Caco-2 (cell line): ENCODE measurements at regions not wholly inside any gene's neighbourhood (a gene's known extent, or its start where the extent isn't known, plus 50 kb on each side); places are given as distances from the start of the nearest gene placed in this dataset.

Experiments
- BruUV-seq: library from RNA; stranded (reverse); fragments of 400-500 nt; replicated peaks from 2 replicates; lab custom pipeline; 2021; lab: Mats Ljungman, UMichigan
- CTCF ChIA-PET: fragments of 300-600 bp; sonication (Branson Sonifier 250); formaldehyde crosslinking; loops from one replicate; lab custom pipeline; 2022; ENCODE audit warnings: antibody characterized with exemption; lab: Charles Lee
- POLR2A ChIA-PET: fragments of 300-600 bp; sonication (Branson Sonifier 250); formaldehyde crosslinking; loops from one replicate; lab custom pipeline; 2022; ENCODE audit warnings: antibody characterized with exemption; lab: Charles Lee
- DNase-seq, 2 experiments: peaks; one replicate each; pipeline versions ENCODE4 v3.0.0 to v3.0.0-alpha.2; 2020 to 2022
- H3K27me3 ChIP-seq: replicated peaks from 2 replicates; pipeline ENCODE4 v1.6.0; 2011; ENCODE audit warnings: low read length; ENCODE audit not compliant: control insufficient read depth, insufficient read depth
- H3K36me3 ChIP-seq: 2 replicates; pipeline ENCODE4 v1.5.1; 2011; ENCODE audit warnings: low read length; ENCODE audit not compliant: control insufficient read depth, insufficient read depth
- H3K4me1 ChIP-seq: fragments of 250-450 bp; sonication (Bioruptor Pico); 2 replicates; pipeline ENCODE4 v1.5.1; 2020; ENCODE audit warnings: mild to moderate bottlenecking
- H3K4me3 ChIP-seq: 2 replicates; pipeline ENCODE4 v1.5.1; 2011; ENCODE audit warnings: low read depth, mild to moderate bottlenecking, control low read depth, low read length
- H3K9me3 ChIP-seq: fragments of 250-450 bp; sonication (Bioruptor Pico); 2 replicates; pipeline ENCODE4 v1.5.1; 2020; ENCODE audit warnings: mild to moderate bottlenecking, moderate library complexity
- H3K27ac Mint-ChIP-seq: one replicate; pipeline ENCODE4 v1.8.0; 2022; ENCODE audit warnings: mixed read lengths; ENCODE audit not compliant: unreplicated experiment
- H3K27me3 Mint-ChIP-seq: one replicate; pipeline ENCODE4 v1.8.0; 2022; ENCODE audit warnings: mixed read lengths; ENCODE audit not compliant: insufficient read depth, unreplicated experiment
- H3K36me3 Mint-ChIP-seq: one replicate; pipeline ENCODE4 v1.8.0; 2022; ENCODE audit warnings: mild to moderate bottlenecking, mixed read lengths; ENCODE audit not compliant: insufficient read depth, unreplicated experiment
- H3K4me1 Mint-ChIP-seq: one replicate; pipeline ENCODE4 v1.8.0; 2022; ENCODE audit warnings: low read depth, mixed read lengths; ENCODE audit not compliant: unreplicated experiment
- H3K4me3 Mint-ChIP-seq: one replicate; pipeline ENCODE4 v1.8.0; 2022; ENCODE audit warnings: mild to moderate bottlenecking, moderate library complexity, mixed read lengths; ENCODE audit not compliant: unreplicated experiment
- H3K9me3 Mint-ChIP-seq: one replicate; pipeline ENCODE4 v1.8.0; 2022; ENCODE audit warnings: mixed read lengths; ENCODE audit not compliant: unreplicated experiment
- intact Hi-C: fragments of 100-400 bp; cut with micrococcal nuclease; formaldehyde crosslinking; loops from one replicate; pipeline ENCODE4 v1.10.0; 2022; ENCODE audit not compliant: unreplicated experiment
- TF ChIP-seq, protein P1 (sequence below), 2 experiments: fragments of 200-600 bp in 1 of 2; IDR thresholded peaks; 1 replicate in 1 of 2; 2 replicates in 1 of 2; pipeline versions ENCODE4 v1.5.1 to v1.8.0; 2011 to 2022; ENCODE audit warnings: antibody characterized with exemption in 1 of 2, control low read depth in 1 of 2, inconsistent platforms in 1 of 2, low read depth in 1 of 2, low read length in 1 of 2, mild to moderate bottlenecking in 1 of 2, moderate library complexity in 1 of 2; ENCODE audit not compliant: insufficient read depth in 1 of 2, severe bottlenecking in 1 of 2, unreplicated experiment in 1 of 2

DNA sequence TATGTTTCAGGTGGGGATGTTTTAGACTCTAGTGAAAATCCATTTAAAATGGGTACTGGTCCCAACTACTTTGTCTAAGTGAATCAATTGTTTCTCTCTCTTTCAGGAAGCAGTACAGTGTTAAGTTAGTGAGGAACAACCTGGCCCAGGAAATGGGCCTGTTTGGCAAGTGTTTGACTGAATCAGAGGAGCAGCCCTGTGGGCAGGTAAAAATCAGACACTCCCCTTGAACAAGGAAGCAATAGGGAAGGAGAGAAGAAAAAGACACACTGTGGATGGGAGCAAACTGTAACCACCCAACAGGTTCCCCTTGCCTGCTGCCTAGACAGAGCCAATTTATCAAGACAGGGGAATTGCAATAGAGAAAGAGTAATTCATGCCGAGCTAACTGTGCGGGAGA lies 245.7 kb downstream of the C11orf87 start:
- intact Hi-C loops: no loop called here
- TF ChIP-seq, protein P1, sequence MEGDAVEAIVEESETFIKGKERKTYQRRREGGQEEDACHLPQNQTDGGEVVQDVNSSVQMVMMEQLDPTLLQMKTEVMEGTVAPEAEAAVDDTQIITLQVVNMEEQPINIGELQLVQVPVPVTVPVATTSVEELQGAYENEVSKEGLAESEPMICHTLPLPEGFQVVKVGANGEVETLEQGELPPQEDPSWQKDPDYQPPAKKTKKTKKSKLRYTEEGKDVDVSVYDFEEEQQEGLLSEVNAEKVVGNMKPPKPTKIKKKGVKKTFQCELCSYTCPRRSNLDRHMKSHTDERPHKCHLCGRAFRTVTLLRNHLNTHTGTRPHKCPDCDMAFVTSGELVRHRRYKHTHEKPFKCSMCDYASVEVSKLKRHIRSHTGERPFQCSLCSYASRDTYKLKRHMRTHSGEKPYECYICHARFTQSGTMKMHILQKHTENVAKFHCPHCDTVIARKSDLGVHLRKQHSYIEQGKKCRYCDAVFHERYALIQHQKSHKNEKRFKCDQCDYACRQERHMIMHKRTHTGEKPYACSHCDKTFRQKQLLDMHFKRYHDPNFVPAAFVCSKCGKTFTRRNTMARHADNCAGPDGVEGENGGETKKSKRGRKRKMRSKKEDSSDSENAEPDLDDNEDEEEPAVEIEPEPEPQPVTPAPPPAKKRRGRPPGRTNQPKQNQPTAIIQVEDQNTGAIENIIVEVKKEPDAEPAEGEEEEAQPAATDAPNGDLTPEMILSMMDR (IDR thresholded peaks at IDR 0.05; ENCODE audit: insufficient read depth in 1 of 2, low read depth in 1 of 2, low read length in 1 of 2, severe bottlenecking in 1 of 2, unreplicated experiment in 1 of 2): no peak
- ChIA-PET POLR2A (no interaction called here), CTCF (no interaction called here)
- Histone ChIP-seq H3K9me3 (peaks cover 3% of the 10 kb centered on the region; the same call in 1 of the 2 replicates), H3K36me3 (no peaks in the 10 kb centered on the region), H3K4me3 (no peak overlapping the region), H3K27me3 (no peaks in the 10 kb centered on the region), H3K4me1 (no peaks in the 10 kb centered on the region)
- Mint-ChIP-seq H3K27me3 (peaks cover 6% of the 10 kb centered on the region), H3K27ac (no peak overlapping the region), H3K4me3 (no peak overlapping the region), H3K36me3 (no peaks in the 10 kb centered on the region), H3K9me3 (peaks cover 16% of the 10 kb centered on the region), H3K4me1 (no peaks in the 10 kb centered on the region)
- DNase-seq: no peak
- no TSS peak for BruUV-seq

DNA sequence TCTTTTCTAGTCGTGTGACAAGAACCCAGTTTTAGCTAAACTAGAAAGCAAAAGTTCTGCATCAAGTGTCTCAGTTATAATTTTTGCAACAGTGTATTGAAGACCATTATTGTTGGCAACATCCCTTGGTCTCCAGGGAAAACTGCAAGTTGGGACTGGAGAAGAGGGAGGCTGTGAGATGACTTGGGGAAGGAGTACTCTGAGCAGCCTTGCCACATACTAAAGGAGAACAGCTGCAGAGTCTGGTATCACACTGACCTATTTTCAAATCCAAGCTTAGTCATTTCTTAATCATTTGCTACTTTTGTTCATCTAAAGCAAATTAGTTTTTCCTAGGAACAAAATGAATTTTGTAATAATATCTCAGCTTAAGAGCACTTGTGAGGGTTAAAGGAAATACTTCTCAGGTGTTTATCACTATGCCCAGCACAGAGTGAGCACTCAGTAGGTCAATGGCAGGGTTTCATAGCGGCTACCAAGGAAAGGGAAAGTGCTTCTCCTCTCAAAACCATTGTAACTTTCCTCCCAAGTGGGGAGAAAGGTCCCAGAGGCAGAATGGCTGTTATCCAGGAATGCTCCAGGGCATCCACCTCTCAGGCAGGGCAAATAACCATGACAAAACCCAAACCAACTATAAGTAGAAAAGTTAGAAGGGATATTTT lies 247.1 kb downstream of the C11orf87 start:
- CTCF ChIA-PET: no interaction called here
- no peak overlapping the region for H3K27ac Mint-ChIP-seq
- intact Hi-C loops: no loop called here

GRCh38 chr11:109677231-109677630 lies 255.2 kb downstream of the C11orf87 start:
- Mint-ChIP-seq H3K27me3 (peaks cover 4% of the 10 kb centered on the region), H3K4me1 (no peaks in the 10 kb centered on the region)

More for the DNA sequence above, 247.1 kb downstream of the C11orf87 start:
- Mint-ChIP-seq H3K4me1 (no peaks in the 10 kb centered on the region), H3K4me3 (no peak overlapping the region), H3K9me3 (peaks cover 16% of the 10 kb centered on the region), H3K36me3 (no peaks in the 10 kb centered on the region), H3K27me3 (peaks cover 2% of the 10 kb centered on the region)
- TF ChIP-seq, protein P1 (IDR thresholded peaks at IDR 0.05; ENCODE audit: insufficient read depth in 1 of 2, low read depth in 1 of 2, low read length in 1 of 2, severe bottlenecking in 1 of 2, unreplicated experiment in 1 of 2): no peak
- no peaks in the 10 kb centered on the region for H3K36me3 ChIP-seq
- POLR2A ChIA-PET: no interaction called here
- no peaks in the 10 kb centered on the region for H3K27me3 ChIP-seq
- no peak for DNase-seq
- peaks cover 3% of the 10 kb centered on the region; the same call in 1 of the 2 replicates for H3K9me3 ChIP-seq
- H3K4me3 ChIP-seq: no peak overlapping the region
- no peaks in the 10 kb centered on the region for H3K4me1 ChIP-seq
- BruUV-seq: no TSS peak

More at GRCh38 chr11:109677231-109677630, 255.2 kb downstream of the C11orf87 start:
- intact Hi-C loops: loop anchor here (10.0 kb wide), 1 partner anchor 172 kb away; no protein-coding TSS in a partner anchor
- Mint-ChIP-seq H3K9me3 (no peaks in the 10 kb centered on the region), H3K36me3 (no peaks in the 10 kb centered on the region), H3K27ac (no peak overlapping the region), H3K4me3 (no peak overlapping the region)
- Histone ChIP-seq H3K36me3 (no peaks in the 10 kb centered on the region), H3K4me1 (no peaks in the 10 kb centered on the region), H3K27me3 (no peaks in the 10 kb centered on the region), H3K4me3 (no peak overlapping the region), H3K9me3 (no peaks in the 10 kb centered on the region)
- BruUV-seq: no TSS peak
- TF ChIP-seq, protein P1 (IDR thresholded peaks at IDR 0.05; ENCODE audit: insufficient read depth in 1 of 2, low read depth in 1 of 2, low read length in 1 of 2, severe bottlenecking in 1 of 2, unreplicated experiment in 1 of 2): no peak
- DNase-seq: no peak
- CTCF ChIA-PET: no interaction called here
- POLR2A ChIA-PET: no interaction called here
